OCI-LY1 (cell line): ENCODE measurements at regions not wholly inside any gene's neighbourhood (a gene's known extent, or its start where the extent isn't known, plus 50 kb on each side); places are given as distances from the start of the nearest gene placed in this dataset.

Source experiments
- H2AFZ ChIP-seq: fragments of 200-600 bp; sonication (generic), shearing (Covaris generic); 2 replicates; pipeline ENCODE4 v1.6.0; 2014; ENCODE audit warnings: antibody characterized with exemption, mild to moderate bottlenecking, low read length
- H3F3A ChIP-seq: fragments of 200-600 bp; sonication (generic), shearing (Covaris generic); 2 replicates; pipeline ENCODE4 v1.6.0; 2014; ENCODE audit warnings: mild to moderate bottlenecking, antibody characterized with exemption, low read length, moderate library complexity; ENCODE audit not compliant: insufficient read depth
- H3K27ac ChIP-seq: fragments of 200-600 bp; sonication (generic); 2 replicates; pipeline ENCODE4 v1.5.1; 2014; ENCODE audit warnings: low read length, mixed run types, mild to moderate bottlenecking, low read depth; ENCODE audit not compliant: poor library complexity, severe bottlenecking
- H3K27me3 ChIP-seq: fragments of 200-600 bp; sonication (generic); 2 replicates; pipeline ENCODE4 v1.6.0; 2014; ENCODE audit warnings: antibody characterized with exemption, mild to moderate bottlenecking, low read length, moderate library complexity; ENCODE audit not compliant: insufficient read depth
- H3K36me3 ChIP-seq: fragments of 200-600 bp; sonication (generic); 2 replicates; pipeline ENCODE4 v1.6.1; 2014; ENCODE audit warnings: mild to moderate bottlenecking, antibody characterized with exemption, low read length, moderate library complexity, mixed read lengths; ENCODE audit not compliant: insufficient read depth
- H3K4me1 ChIP-seq: fragments of 200-600 bp; sonication (generic); 2 replicates; pipeline ENCODE4 v1.5.1; 2014; ENCODE audit warnings: mild to moderate bottlenecking, low read length, moderate library complexity; ENCODE audit not compliant: insufficient read depth, severe bottlenecking
- H3K4me2 ChIP-seq: fragments of 200-600 bp; sonication (generic), shearing (Covaris generic); 2 replicates; pipeline ENCODE4 v1.6.1; 2014; ENCODE audit warnings: low read length
- H3K4me3 ChIP-seq: fragments of 200-600 bp; sonication (generic); 2 replicates; pipeline ENCODE4 v1.5.1; 2014; ENCODE audit warnings: low read length, low read depth, mild to moderate bottlenecking, mixed read lengths; ENCODE audit not compliant: poor library complexity, severe bottlenecking
- H3K79me2 ChIP-seq: fragments of 200-600 bp; shearing (Covaris generic); 2 replicates; pipeline ENCODE4 v1.6.1; 2016; ENCODE audit warnings: mixed run types, low read length, mixed read lengths; ENCODE audit not compliant: insufficient read depth
- H3K9ac ChIP-seq: fragments of 200-600 bp; sonication (generic), shearing (Covaris generic); 2 replicates; pipeline ENCODE4 v1.6.1; 2014; ENCODE audit warnings: mild to moderate bottlenecking, low read length, mixed read lengths
- H3K9me2 ChIP-seq: fragments of 200-600 bp; sonication (generic), shearing (Covaris generic); 2 replicates; pipeline ENCODE4 v1.6.1; 2014; ENCODE audit warnings: low read depth, mild to moderate bottlenecking, low read length, mixed read lengths
- H3K9me3 ChIP-seq: fragments of 200-600 bp; shearing (Covaris generic); 2 replicates; pipeline ENCODE4 v1.6.1; 2014; ENCODE audit warnings: low read length, mixed read lengths
- H4K20me1 ChIP-seq: fragments of 200-600 bp; sonication (generic), shearing (Covaris generic); 2 replicates; pipeline ENCODE4 v1.6.0; 2016; ENCODE audit warnings: mild to moderate bottlenecking, low read length; ENCODE audit not compliant: insufficient read depth
- CTCF ChIP-seq: fragments of 200-600 bp; sonication (generic), shearing (Covaris generic); IDR thresholded peaks from 2 replicates; pipeline ENCODE4 v1.5.1; 2017; ENCODE audit warnings: mild to moderate bottlenecking, antibody characterized with exemption, low read length, moderate library complexity, mixed read lengths
- EZH2 ChIP-seq: fragments of 200-600 bp; sonication (generic), shearing (Covaris generic); IDR thresholded peaks from 2 replicates; pipeline ENCODE4 v1.8.0; 2017; ENCODE audit warnings: borderline replicate concordance, mixed run types, mild to moderate bottlenecking, antibody characterized with exemption, low read length, moderate library complexity, mixed read lengths

GRCh38 chr6:9638861-9639260 lies 776.0 kb downstream of the TFAP2A start:
- no peaks in the 10 kb centered on the region for H4K20me1 ChIP-seq
- no peak for TF ChIP-seq CTCF
- no peak for TF ChIP-seq EZH2
- no peaks in the 10 kb centered on the region for H3F3A ChIP-seq
- no peaks in the 10 kb centered on the region for H3K9me2 ChIP-seq
- H3K27ac ChIP-seq: no peak overlapping the region
- no peak overlapping the region for H3K9ac ChIP-seq
- no peaks in the 10 kb centered on the region for H3K36me3 ChIP-seq
- H3K27me3 ChIP-seq: no peaks in the 10 kb centered on the region
- no peaks in the 10 kb centered on the region for H3K4me1 ChIP-seq
- no peaks in the 10 kb centered on the region for H3K9me3 ChIP-seq
- no peaks in the 10 kb centered on the region for H3K79me2 ChIP-seq
- H2AFZ ChIP-seq: no peak overlapping the region
- H3K4me3 ChIP-seq: no peak overlapping the region
- H3K4me2 ChIP-seq: no peak overlapping the region

- no peaks in the 10 kb centered on the region for H3K9me2 ChIP-seq
- H3K9ac ChIP-seq: no peak overlapping the region
- H3K79me2 ChIP-seq: no peaks in the 10 kb centered on the region
- no peak overlapping the region for H3K4me2 ChIP-seq
- H3K27me3 ChIP-seq: no peaks in the 10 kb centered on the region
- no peak overlapping the region for H2AFZ ChIP-seq
- H4K20me1 ChIP-seq: no peaks in the 10 kb centered on the region
- no peaks in the 10 kb centered on the region for H3F3A ChIP-seq
- H3K27ac ChIP-seq: no peak overlapping the region
- H3K36me3 ChIP-seq: no peaks in the 10 kb centered on the region
- H3K4me3 ChIP-seq: no peak overlapping the region
- H3K9me3 ChIP-seq: peaks cover 2% of the 10 kb centered on the region; the same call in 1 of the 2 replicates
- H3K4me1 ChIP-seq: no peaks in the 10 kb centered on the region
- TF ChIP-seq CTCF: no peak
- no peak for TF ChIP-seq EZH2
Measured at GRCh38 chr6:9634776-9635175, 780.1 kb downstream of the TFAP2A start.

- H3K4me2 ChIP-seq: no peak overlapping the region
- H3K27ac ChIP-seq: no peak overlapping the region
- no peaks in the 10 kb centered on the region for H3K4me1 ChIP-seq
- no peak overlapping the region for H2AFZ ChIP-seq
- H3K36me3 ChIP-seq: no peaks in the 10 kb centered on the region
- H4K20me1 ChIP-seq: no peaks in the 10 kb centered on the region
- H3K4me3 ChIP-seq: no peak overlapping the region
- no peaks in the 10 kb centered on the region for H3K27me3 ChIP-seq
- no peaks in the 10 kb centered on the region for H3K9me2 ChIP-seq
- no peak overlapping the region for H3K9ac ChIP-seq
- no peaks in the 10 kb centered on the region for H3K79me2 ChIP-seq
- TF ChIP-seq CTCF (no peak), EZH2 (no peak)
- H3F3A ChIP-seq: no peaks in the 10 kb centered on the region
- H3K9me3 ChIP-seq: peaks cover 2% of the 10 kb centered on the region; the same call in 1 of the 2 replicates
Measured at GRCh38 chr6:9632026-9632425, 782.8 kb downstream of the TFAP2A start.
